CD4-positive, alpha-beta T cell treated with Interleukin-4 for 4 hours (primary cell): ENCODE measurements at regions not wholly inside any gene's neighbourhood (a gene's known extent, or its start where the extent isn't known, plus 50 kb on each side); places are given as distances from the start of the nearest gene placed in this dataset.
"Not testable (repeated sequence)": the region's sequence is repeated elsewhere in the genome, so short reads cannot be mapped to it uniquely, and the experiment has no call there.

ENCODE experiments used
- DNase-seq: peaks from one replicate; pipeline ENCODE4 v3.0.0-alpha.2; 2020

- DNase-seq = no peak
These were observed 109.3 kb upstream of the ETV6 start for GRCh38 chr12:11540156-11540555.

GRCh38 chr12:11540615-11541310, 108.7 kb upstream of the ETV6 start:
- no peak for DNase-seq

- no peak for DNase-seq
These were observed 106.9 kb upstream of the ETV6 start for GRCh38 chr12:11542599-11542998.

- DNase-seq = no peak
These were observed 105.9 kb upstream of the ETV6 start for GRCh38 chr12:11543457-11544158.

- peak; percentile 62 for DNase-seq
These were observed 103.8 kb upstream of the ETV6 start for GRCh38 chr12:11545484-11546330.

GRCh38 chr12:11546582-11547270, 102.7 kb upstream of the ETV6 start:
- not testable (repeated sequence) for DNase-seq

GRCh38 chr12:11547271-11547646, 102.2 kb upstream of the ETV6 start:
- DNase-seq = not testable (repeated sequence)

- no peak for DNase-seq
These were observed 100.4 kb upstream of the ETV6 start for GRCh38 chr12:11549119-11549518.

GRCh38 chr12:11553871-11554533, 95.5 kb upstream of the ETV6 start:
- peak; percentile 70 for DNase-seq

- no peak for DNase-seq
These were observed 94.3 kb upstream of the ETV6 start for GRCh38 chr12:11555195-11555594.

- no peak for DNase-seq
These were observed 93.5 kb upstream of the ETV6 start for GRCh38 chr12:11555743-11556625.

GRCh38 chr12:11556682-11557081, 92.8 kb upstream of the ETV6 start:
- DNase-seq = no peak

- DNase-seq = no peak
These were observed 89.7 kb upstream of the ETV6 start for GRCh38 chr12:11559626-11560340.

- no peak for DNase-seq
These were observed 88.1 kb upstream of the ETV6 start for GRCh38 chr12:11561411-11561810.

GRCh38 chr12:11563785-11564739, 85.4 kb upstream of the ETV6 start:
- no peak for DNase-seq

GRCh38 chr12:11564984-11565651, 84.4 kb upstream of the ETV6 start:
- no peak for DNase-seq

GRCh38 chr12:11565752-11566151, 83.7 kb upstream of the ETV6 start:
- no peak for DNase-seq

GRCh38 chr12:11568155-11568761, 81.2 kb upstream of the ETV6 start:
- no peak for DNase-seq
